ENCODE measurements at regions not wholly inside any gene's neighbourhood (a gene's known extent, or its start where the extent isn't known, plus 50 kb on each side); places are given as distances from the start of the nearest gene placed in this dataset.
A peak's percentile ranks its signal among the peaks of the same experiment; 100 is the strongest.

GRCh38 chr2:166768393-166769123 lies 119.7 kb upstream of the XIRP2 start (continued):
- no peak for TF ChIP-seq CBX3 (IDR thresholded peaks at IDR 0.05; ENCODE audit: borderline replicate concordance, low read depth)
- TF ChIP-seq, protein P1, sequence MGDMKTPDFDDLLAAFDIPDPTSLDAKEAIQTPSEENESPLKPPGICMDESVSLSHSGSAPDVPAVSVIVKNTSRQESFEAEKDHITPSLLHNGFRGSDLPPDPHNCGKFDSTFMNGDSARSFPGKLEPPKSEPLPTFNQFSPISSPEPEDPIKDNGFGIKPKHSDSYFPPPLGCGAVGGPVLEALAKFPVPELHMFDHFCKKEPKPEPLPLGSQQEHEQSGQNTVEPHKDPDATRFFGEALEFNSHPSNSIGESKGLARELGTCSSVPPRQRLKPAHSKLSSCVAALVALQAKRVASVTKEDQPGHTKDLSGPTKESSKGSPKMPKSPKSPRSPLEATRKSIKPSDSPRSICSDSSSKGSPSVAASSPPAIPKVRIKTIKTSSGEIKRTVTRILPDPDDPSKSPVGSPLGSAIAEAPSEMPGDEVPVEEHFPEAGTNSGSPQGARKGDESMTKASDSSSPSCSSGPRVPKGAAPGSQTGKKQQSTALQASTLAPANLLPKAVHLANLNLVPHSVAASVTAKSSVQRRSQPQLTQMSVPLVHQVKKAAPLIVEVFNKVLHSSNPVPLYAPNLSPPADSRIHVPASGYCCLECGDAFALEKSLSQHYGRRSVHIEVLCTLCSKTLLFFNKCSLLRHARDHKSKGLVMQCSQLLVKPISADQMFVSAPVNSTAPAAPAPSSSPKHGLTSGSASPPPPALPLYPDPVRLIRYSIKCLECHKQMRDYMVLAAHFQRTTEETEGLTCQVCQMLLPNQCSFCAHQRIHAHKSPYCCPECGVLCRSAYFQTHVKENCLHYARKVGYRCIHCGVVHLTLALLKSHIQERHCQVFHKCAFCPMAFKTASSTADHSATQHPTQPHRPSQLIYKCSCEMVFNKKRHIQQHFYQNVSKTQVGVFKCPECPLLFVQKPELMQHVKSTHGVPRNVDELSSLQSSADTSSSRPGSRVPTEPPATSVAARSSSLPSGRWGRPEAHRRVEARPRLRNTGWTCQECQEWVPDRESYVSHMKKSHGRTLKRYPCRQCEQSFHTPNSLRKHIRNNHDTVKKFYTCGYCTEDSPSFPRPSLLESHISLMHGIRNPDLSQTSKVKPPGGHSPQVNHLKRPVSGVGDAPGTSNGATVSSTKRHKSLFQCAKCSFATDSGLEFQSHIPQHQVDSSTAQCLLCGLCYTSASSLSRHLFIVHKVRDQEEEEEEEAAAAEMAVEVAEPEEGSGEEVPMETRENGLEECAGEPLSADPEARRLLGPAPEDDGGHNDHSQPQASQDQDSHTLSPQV (IDR thresholded peaks at IDR 0.05): 0 out of 2 replicates have a peak, but pooled peaks have one; percentile 19
- TF ChIP-seq BHLHE40 (IDR thresholded peaks at IDR 0.05; ENCODE audit: borderline replicate concordance in 1 of 2, low read depth in 2 of 2, low read length in 1 of 2): peak in 1 of 2 experiments; percentile 51; a peak in 2 of 4 replicates
- TF ChIP-seq PAX5 (IDR thresholded peaks at IDR 0.05; ENCODE audit: borderline replicate concordance, low read depth, low read length): no peak
- no peak for TF ChIP-seq JUNB (IDR thresholded peaks at IDR 0.05)
- TF ChIP-seq TCF12 (IDR thresholded peaks at IDR 0.05; ENCODE audit: low read depth, low read length): no peak
- peak; percentile 45 to 53; a peak in 1 of 4 replicates for TF ChIP-seq EP300 (IDR thresholded peaks at IDR 0.05; ENCODE audit: borderline replicate concordance in 1 of 2, control insufficient read depth in 1 of 2, low read depth in 2 of 2, low read length in 2 of 2)
- TF ChIP-seq NFYB (IDR thresholded peaks at IDR 0.05; ENCODE audit: insufficient read depth, low read depth, low read length): no peak
- TF ChIP-seq CUX1 (IDR thresholded peaks at IDR 0.05; ENCODE audit: insufficient replicate concordance, low read depth, low read length): no peak
- no peak for TF ChIP-seq CBX5 (IDR thresholded peaks at IDR 0.05; ENCODE audit: low read depth)
- peak; percentile 71 for TF ChIP-seq ZNF217 (IDR thresholded peaks at IDR 0.05)
- no peak for TF ChIP-seq PML (IDR thresholded peaks at IDR 0.05; ENCODE audit: low read length)
- TF ChIP-seq HSF1 (IDR thresholded peaks at IDR 0.05; ENCODE audit: low read depth, low read length): no peak
- TF ChIP-seq RBBP5 (conservative IDR thresholded peaks at IDR 0.05): no peak
